WTC11 (cell line): ENCODE measurements at regions not wholly inside any gene's neighbourhood (a gene's known extent, or its start where the extent isn't known, plus 50 kb on each side); places are given as distances from the start of the nearest gene placed in this dataset.

Source experiments
- ARID4B ChIP-seq: sonication (generic); formaldehyde crosslinking; IDR thresholded peaks from 2 replicates; pipeline ENCODE4 v1.8.0; 2023; ENCODE audit warnings: missing genetic modification reagents, mild to moderate bottlenecking, borderline replicate concordance
- CTCF ChIP-seq: fragments of 200-600 bp; IDR thresholded peaks from 2 replicates; pipeline ENCODE4 v1.8.0; 2022; ENCODE audit warnings: antibody characterized with exemption
- NR3C1 ChIP-seq: sonication (generic); formaldehyde crosslinking; conservative IDR thresholded peaks from 2 replicates; pipeline ENCODE4 v1.8.1; 2023; ENCODE audit warnings: low read depth, mild to moderate bottlenecking, missing genetic modification reagents
- SP1 ChIP-seq: sonication (generic); formaldehyde crosslinking; conservative IDR thresholded peaks from 2 replicates; pipeline ENCODE4 v1.8.1; 2022; ENCODE audit warnings: missing genetic modification reagents
- TF ChIP-seq, protein P1 (sequence below): sonication (generic); formaldehyde crosslinking; IDR thresholded peaks from 2 replicates; pipeline ENCODE4 v1.8.0; 2022; ENCODE audit warnings: mild to moderate bottlenecking, missing genetic modification reagents

DNA sequence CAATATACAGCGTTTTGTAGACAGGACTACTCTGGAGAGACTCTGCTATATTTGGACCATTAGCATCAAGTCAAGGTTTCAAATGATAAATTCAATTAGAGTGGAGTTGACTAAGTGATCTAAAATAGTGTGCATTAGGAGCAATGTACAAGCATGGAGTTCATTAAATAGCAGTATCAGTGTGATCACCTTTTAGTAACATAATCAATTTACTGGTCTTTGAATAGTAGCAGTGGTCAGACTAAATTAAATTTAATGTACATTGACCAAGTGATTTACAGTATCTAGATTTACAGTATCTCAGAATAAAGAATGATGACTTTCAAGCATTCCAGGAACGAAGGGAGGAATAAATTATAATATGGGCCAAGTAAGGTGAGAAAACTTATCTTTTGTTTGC, 489.6 kb upstream of the ADGRL4 start:
- TF ChIP-seq NR3C1 (CRISPR knock-in tag): no peak
- no peak for TF ChIP-seq CTCF
- TF ChIP-seq, protein P1, sequence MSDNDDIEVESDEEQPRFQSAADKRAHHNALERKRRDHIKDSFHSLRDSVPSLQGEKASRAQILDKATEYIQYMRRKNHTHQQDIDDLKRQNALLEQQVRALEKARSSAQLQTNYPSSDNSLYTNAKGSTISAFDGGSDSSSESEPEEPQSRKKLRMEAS (CRISPR knock-in tag): no peak
- TF ChIP-seq SP1 (CRISPR knock-in tag): no peak
- TF ChIP-seq ARID4B (CRISPR knock-in tag): no peak
